ENCODE measurements at regions not wholly inside any gene's neighbourhood (a gene's known extent, or its start where the extent isn't known, plus 50 kb on each side); places are given as distances from the start of the nearest gene placed in this dataset.

DNA sequence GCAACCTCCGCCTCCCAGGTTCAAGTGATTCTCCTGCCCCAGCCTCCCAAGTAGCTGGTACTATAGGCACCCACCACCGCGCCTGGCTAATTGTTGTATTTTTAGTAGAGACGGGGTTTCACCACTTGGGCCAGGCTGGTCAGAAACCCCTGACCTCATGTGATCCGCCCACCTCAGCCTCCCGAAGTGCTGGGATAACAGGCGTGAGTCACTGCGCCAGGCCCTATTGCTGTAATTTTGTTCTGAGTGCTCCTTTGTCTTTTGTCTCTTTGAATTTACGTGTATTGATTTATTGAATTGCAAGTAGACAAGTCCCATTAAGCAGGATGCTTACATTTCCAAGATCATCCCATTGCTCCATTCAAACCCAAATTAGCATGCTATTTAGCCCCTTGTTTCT, 186.7 kb downstream of the MSX2 start:
- TF ChIP-seq, protein P1, sequence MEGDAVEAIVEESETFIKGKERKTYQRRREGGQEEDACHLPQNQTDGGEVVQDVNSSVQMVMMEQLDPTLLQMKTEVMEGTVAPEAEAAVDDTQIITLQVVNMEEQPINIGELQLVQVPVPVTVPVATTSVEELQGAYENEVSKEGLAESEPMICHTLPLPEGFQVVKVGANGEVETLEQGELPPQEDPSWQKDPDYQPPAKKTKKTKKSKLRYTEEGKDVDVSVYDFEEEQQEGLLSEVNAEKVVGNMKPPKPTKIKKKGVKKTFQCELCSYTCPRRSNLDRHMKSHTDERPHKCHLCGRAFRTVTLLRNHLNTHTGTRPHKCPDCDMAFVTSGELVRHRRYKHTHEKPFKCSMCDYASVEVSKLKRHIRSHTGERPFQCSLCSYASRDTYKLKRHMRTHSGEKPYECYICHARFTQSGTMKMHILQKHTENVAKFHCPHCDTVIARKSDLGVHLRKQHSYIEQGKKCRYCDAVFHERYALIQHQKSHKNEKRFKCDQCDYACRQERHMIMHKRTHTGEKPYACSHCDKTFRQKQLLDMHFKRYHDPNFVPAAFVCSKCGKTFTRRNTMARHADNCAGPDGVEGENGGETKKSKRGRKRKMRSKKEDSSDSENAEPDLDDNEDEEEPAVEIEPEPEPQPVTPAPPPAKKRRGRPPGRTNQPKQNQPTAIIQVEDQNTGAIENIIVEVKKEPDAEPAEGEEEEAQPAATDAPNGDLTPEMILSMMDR (conservative IDR thresholded peaks at IDR 0.05; ENCODE audit: low read length), result no peak
- TF ChIP-seq EZH2phosphoT487 (IDR thresholded peaks at IDR 0.05; ENCODE audit: borderline replicate concordance), result no peak
